ENCODE measurements at regions not wholly inside any gene's neighbourhood (a gene's known extent, or its start where the extent isn't known, plus 50 kb on each side); places are given as distances from the start of the nearest gene placed in this dataset.

DNA sequence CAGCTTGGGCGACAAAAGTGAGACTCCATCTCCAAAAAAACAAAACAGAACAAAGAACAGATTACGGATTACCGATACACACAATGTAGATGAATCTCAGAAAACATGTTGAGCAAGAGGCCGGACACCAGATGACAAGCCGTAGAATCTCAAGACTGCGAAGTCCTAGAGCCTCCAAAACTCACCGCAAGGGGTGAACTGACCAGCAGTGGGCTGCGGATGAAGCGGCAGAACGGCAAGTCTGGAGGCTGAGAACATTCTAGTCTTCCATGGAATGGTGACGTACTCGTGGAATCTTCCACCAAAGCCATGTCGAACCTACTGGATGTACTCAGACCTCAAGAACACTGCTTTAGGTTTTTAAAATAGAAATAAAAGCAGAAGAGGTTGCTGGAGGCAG, 198.8 kb downstream of the NDUFA10 start:
- CTCF ChIA-PET: no interaction called here
- ATAC-seq: no peak
- Histone ChIP-seq H3K79me2 (ENCODE audit: control insufficient read depth, insufficient read depth, low read length) (no peaks in the 10 kb centered on the region), H3K27me3 (replicated peaks in 1 of 2; ENCODE audit: control insufficient read depth in 2 of 2, insufficient read depth in 2 of 2, low read length in 1 of 2) (no peaks in the 10 kb centered on the region), H3K9ac (ENCODE audit: control insufficient read depth, insufficient read depth, low read length) (no peak overlapping the region), H3K27ac (ENCODE audit: control insufficient read depth, insufficient read depth) (no peak overlapping the region), H3K9me3 (replicated peaks; ENCODE audit: control insufficient read depth, insufficient read depth, low read length) (no peaks in the 10 kb centered on the region; the same call in 2 of the 3 replicates), H3K4me2 (ENCODE audit: control insufficient read depth, insufficient read depth) (no peak overlapping the region), H2AFZ (ENCODE audit: control insufficient read depth, low read depth, low read length) (no peak overlapping the region), H3K36me3 (ENCODE audit: control insufficient read depth in 2 of 2, insufficient read depth in 2 of 2, low read length in 1 of 2) (no peaks in the 10 kb centered on the region), H4K20me1 (ENCODE audit: control insufficient read depth, insufficient read depth) (no peaks in the 10 kb centered on the region), H3K4me1 (ENCODE audit: control insufficient read depth, insufficient read depth, low read length) (no peaks in the 10 kb centered on the region), H3K4me3 (no peak overlapping the region)
- BruUV-seq (replicated peaks): no TSS peak
- intact Hi-C loops (cut with micrococcal nuclease; ENCODE audit: unreplicated experiment) (no loop called here), in situ Hi-C loops (cut with MboI) (no loop called here)
- TF ChIP-seq ZNF274 (IDR thresholded peaks at IDR 0.05; ENCODE audit: insufficient read depth, insufficient read length): no peak
- TF ChIP-seq SUPT20H (IDR thresholded peaks at IDR 0.05; ENCODE audit: borderline replicate concordance, control insufficient read depth, low read depth, low read length): no peak
- TF ChIP-seq KDM1A (IDR thresholded peaks at IDR 0.05; ENCODE audit: borderline replicate concordance): no peak
- TF ChIP-seq BMI1 (IDR thresholded peaks at IDR 0.05; ENCODE audit: borderline replicate concordance): no peak
- no peak for TF ChIP-seq SPI1 (IDR thresholded peaks at IDR 0.05; ENCODE audit: borderline replicate concordance, insufficient read depth, low read depth, low read length)
- no peak for TF ChIP-seq GABPA (IDR thresholded peaks at IDR 0.05; ENCODE audit: low read depth)
- no peak for TF ChIP-seq MXI1 (IDR thresholded peaks at IDR 0.05; ENCODE audit: low read depth, low read length)
- TF ChIP-seq IRF4 (IDR thresholded peaks at IDR 0.05; ENCODE audit: low read depth, low read length): no peak
- TF ChIP-seq, protein P1, sequence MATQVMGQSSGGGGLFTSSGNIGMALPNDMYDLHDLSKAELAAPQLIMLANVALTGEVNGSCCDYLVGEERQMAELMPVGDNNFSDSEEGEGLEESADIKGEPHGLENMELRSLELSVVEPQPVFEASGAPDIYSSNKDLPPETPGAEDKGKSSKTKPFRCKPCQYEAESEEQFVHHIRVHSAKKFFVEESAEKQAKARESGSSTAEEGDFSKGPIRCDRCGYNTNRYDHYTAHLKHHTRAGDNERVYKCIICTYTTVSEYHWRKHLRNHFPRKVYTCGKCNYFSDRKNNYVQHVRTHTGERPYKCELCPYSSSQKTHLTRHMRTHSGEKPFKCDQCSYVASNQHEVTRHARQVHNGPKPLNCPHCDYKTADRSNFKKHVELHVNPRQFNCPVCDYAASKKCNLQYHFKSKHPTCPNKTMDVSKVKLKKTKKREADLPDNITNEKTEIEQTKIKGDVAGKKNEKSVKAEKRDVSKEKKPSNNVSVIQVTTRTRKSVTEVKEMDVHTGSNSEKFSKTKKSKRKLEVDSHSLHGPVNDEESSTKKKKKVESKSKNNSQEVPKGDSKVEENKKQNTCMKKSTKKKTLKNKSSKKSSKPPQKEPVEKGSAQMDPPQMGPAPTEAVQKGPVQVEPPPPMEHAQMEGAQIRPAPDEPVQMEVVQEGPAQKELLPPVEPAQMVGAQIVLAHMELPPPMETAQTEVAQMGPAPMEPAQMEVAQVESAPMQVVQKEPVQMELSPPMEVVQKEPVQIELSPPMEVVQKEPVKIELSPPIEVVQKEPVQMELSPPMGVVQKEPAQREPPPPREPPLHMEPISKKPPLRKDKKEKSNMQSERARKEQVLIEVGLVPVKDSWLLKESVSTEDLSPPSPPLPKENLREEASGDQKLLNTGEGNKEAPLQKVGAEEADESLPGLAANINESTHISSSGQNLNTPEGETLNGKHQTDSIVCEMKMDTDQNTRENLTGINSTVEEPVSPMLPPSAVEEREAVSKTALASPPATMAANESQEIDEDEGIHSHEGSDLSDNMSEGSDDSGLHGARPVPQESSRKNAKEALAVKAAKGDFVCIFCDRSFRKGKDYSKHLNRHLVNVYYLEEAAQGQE (IDR thresholded peaks at IDR 0.05; ENCODE audit: low read depth, low read length): no peak
- TF ChIP-seq, protein P2, sequence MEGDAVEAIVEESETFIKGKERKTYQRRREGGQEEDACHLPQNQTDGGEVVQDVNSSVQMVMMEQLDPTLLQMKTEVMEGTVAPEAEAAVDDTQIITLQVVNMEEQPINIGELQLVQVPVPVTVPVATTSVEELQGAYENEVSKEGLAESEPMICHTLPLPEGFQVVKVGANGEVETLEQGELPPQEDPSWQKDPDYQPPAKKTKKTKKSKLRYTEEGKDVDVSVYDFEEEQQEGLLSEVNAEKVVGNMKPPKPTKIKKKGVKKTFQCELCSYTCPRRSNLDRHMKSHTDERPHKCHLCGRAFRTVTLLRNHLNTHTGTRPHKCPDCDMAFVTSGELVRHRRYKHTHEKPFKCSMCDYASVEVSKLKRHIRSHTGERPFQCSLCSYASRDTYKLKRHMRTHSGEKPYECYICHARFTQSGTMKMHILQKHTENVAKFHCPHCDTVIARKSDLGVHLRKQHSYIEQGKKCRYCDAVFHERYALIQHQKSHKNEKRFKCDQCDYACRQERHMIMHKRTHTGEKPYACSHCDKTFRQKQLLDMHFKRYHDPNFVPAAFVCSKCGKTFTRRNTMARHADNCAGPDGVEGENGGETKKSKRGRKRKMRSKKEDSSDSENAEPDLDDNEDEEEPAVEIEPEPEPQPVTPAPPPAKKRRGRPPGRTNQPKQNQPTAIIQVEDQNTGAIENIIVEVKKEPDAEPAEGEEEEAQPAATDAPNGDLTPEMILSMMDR (IDR thresholded peaks at IDR 0.05 in 2 of 3, conservative IDR thresholded peaks at IDR 0.05 in 1 of 3; ENCODE audit: control insufficient read depth in 2 of 3, extremely low read depth in 1 of 3, insufficient read depth in 1 of 3, low read depth in 3 of 3, low read length in 3 of 3): no peak
- no peak for TF ChIP-seq ZNF217 (IDR thresholded peaks at IDR 0.05)
- no peak for TF ChIP-seq MEF2A (IDR thresholded peaks at IDR 0.05; ENCODE audit: insufficient read depth, low read depth, low read length)
- TF ChIP-seq CHD2 (IDR thresholded peaks at IDR 0.05; ENCODE audit: borderline replicate concordance, low read depth, low read length): no peak
- TF ChIP-seq, protein P3, sequence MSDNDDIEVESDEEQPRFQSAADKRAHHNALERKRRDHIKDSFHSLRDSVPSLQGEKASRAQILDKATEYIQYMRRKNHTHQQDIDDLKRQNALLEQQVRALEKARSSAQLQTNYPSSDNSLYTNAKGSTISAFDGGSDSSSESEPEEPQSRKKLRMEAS (IDR thresholded peaks at IDR 0.05; ENCODE audit: low read depth, low read length): no peak
- TF ChIP-seq PML (IDR thresholded peaks at IDR 0.05; ENCODE audit: low read length): no peak
- no peak for TF ChIP-seq HCFC1 (IDR thresholded peaks at IDR 0.05; ENCODE audit: low read length)
- no peak for TF ChIP-seq SUZ12 (IDR thresholded peaks at IDR 0.05; ENCODE audit: unreplicated experiment)
- WGBS (ENCODE audit: insufficient coverage, insufficient replicate concordance, low lambda C conversion rate, missing lambda C conversion rate): 70% methylated on average over 13 of the region's 13 CpGs
- POLR2A ChIA-PET: no interaction called here
- DNase-seq (ENCODE audit: low read depth, low spot score): no peak
- SMC1A ChIA-PET (ENCODE audit: uncharacterized antibody, unreplicated experiment): no interaction called here
- FAIRE-seq: no peak
- RAD21 ChIA-PET (ENCODE audit: unreplicated experiment): no interaction called here

Data from GM12878 (cell line).